ENCODE measurements at regions not wholly inside any gene's neighbourhood (a gene's known extent, or its start where the extent isn't known, plus 50 kb on each side); places are given as distances from the start of the nearest gene placed in this dataset.

DNA sequence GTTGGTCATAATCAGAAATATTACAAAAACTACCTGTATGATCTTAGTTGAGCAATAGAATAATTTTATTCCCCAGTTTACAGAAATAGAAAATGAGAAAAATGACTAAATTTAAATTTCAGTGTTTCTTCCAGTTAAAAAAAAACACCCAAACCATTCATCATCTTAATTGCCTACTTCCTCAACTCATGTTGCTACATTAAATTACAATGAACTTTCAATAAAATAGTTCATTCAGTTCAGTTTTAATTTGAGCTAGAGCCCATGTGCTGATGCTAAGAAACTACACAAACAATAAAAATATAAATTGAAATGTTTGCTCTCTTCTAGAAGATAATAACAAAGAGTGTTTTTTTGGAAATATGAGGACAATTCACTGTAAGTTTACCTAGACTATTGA is 820.4 kb downstream of the SLITRK6 start:
- Histone ChIP-seq H3K27ac (ENCODE audit: low read depth, low read length) (no peak overlapping the region), H3K9ac (ENCODE audit: low read depth in 1 of 2, low read length in 2 of 2) (no peak overlapping the region), H3K27me3 (ENCODE audit: control insufficient read depth in 1 of 2, insufficient read depth in 2 of 2, low read length in 2 of 2) (no peaks in the 10 kb centered on the region), H3K9me3 (ENCODE audit: control insufficient read depth in 1 of 2, low read length in 2 of 2) (peaks cover 4 to 6% of the 10 kb centered on the region in 2 donors), H3K4me1 (ENCODE audit: control insufficient read depth in 1 of 2, insufficient read depth in 2 of 2, low read length in 2 of 2) (no peaks in the 10 kb centered on the region), H3K36me3 (ENCODE audit: control insufficient read depth in 1 of 2, insufficient read depth in 2 of 2, low read length in 2 of 2) (no peaks in the 10 kb centered on the region), H3K4me3 (ENCODE audit: low read depth in 1 of 2, low read length in 2 of 2) (no peak overlapping the region)

DNA sequence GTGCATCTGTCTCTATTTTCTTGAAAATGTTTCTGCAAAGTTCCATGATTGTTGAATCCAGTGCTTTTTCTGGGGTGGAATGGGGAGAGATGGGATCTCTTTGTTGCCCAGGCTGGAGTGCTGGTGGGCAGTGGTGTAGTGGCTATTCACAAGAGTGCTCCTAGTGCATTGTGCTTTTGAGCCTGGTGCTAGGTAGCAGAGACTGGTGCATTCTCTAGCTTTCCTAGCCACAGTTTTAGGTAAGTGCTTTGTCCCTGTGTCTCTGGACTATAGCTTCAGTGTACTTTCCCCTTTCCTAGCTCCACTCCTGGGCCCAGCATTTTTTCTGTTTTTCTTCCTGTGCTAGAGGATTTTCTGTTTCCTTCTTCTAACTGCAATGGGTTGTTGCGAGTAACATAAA is 825.6 kb downstream of the SLITRK6 start:
- Histone ChIP-seq H3K36me3 (ENCODE audit: control insufficient read depth in 1 of 2, insufficient read depth in 2 of 2, low read length in 2 of 2) (no peaks in the 10 kb centered on the region), H3K9me3 (ENCODE audit: control insufficient read depth in 1 of 2, low read length in 2 of 2) (peaks cover 5 to 7% of the 10 kb centered on the region in 2 donors)

DNA sequence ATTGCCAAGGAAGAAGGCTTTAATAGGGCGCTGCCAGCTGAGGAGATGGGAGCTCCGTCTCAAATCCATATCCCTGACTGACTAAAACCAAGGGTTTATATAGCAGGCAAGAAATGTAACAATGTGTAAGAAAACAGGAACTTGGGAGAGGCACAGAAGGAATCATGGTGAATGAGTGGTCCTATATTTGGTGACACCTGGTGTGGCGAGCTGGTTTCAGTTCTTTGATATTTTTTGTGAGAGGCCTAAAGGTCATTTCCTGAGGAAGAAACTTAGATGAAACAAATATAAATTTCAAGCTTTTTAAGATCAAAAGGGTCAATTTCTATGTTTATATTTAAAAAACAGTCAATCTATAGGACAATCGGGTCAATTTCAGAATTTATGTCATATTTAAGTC is 826.3 kb downstream of the SLITRK6 start:
- Histone ChIP-seq H3K27ac (ENCODE audit: low read depth, low read length) (no peak overlapping the region), H3K9ac (ENCODE audit: low read depth in 1 of 2, low read length in 2 of 2) (no peak overlapping the region), H3K27me3 (ENCODE audit: control insufficient read depth in 1 of 2, insufficient read depth in 2 of 2, low read length in 2 of 2) (no peaks in the 10 kb centered on the region), H3K9me3 (ENCODE audit: control insufficient read depth in 1 of 2, low read length in 2 of 2) (peaks cover 5 to 7% of the 10 kb centered on the region in 2 donors), H3K36me3 (ENCODE audit: control insufficient read depth in 1 of 2, insufficient read depth in 2 of 2, low read length in 2 of 2) (no peaks in the 10 kb centered on the region), H3K4me1 (ENCODE audit: control insufficient read depth in 1 of 2, insufficient read depth in 2 of 2, low read length in 2 of 2) (no peaks in the 10 kb centered on the region), H3K4me3 (ENCODE audit: low read depth in 1 of 2, low read length in 2 of 2) (no peak overlapping the region)

More for the DNA sequence above, 825.6 kb downstream of the SLITRK6 start:
- Histone ChIP-seq H3K27ac (ENCODE audit: low read depth, low read length) (no peak overlapping the region), H3K4me1 (ENCODE audit: control insufficient read depth in 1 of 2, insufficient read depth in 2 of 2, low read length in 2 of 2) (no peaks in the 10 kb centered on the region), H3K4me3 (ENCODE audit: low read depth in 1 of 2, low read length in 2 of 2) (no peak overlapping the region), H3K9ac (ENCODE audit: low read depth in 1 of 2, low read length in 2 of 2) (no peak overlapping the region), H3K27me3 (ENCODE audit: control insufficient read depth in 1 of 2, insufficient read depth in 2 of 2, low read length in 2 of 2) (no peaks in the 10 kb centered on the region)

DNA sequence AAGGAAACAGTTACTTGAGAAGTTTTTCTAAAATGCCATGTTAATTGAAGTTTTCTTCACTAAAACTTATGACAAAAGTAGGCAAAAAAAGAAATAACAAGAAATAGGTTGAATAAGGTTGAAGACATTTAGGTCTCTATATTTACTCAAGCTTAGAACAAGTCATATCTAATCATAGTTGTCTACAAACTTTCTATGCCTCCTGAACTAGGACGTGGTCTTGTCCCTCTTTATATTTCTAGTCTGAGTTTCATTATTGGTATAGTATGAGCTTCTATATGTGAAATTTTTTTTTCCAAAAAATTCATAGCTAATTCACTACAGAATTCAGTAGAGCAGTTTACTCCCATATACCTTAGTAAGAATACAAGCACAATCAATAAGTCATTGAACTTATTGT is 836.4 kb downstream of the SLITRK6 start:
- Histone ChIP-seq H3K4me3 (ENCODE audit: low read depth in 1 of 2, low read length in 2 of 2) (no peak overlapping the region), H3K9me3 (ENCODE audit: control insufficient read depth in 1 of 2, low read length in 2 of 2) (peaks cover 0 to 7% of the 10 kb centered on the region in 2 donors), H3K27ac (ENCODE audit: low read depth, low read length) (no peak overlapping the region), H3K36me3 (ENCODE audit: control insufficient read depth in 1 of 2, insufficient read depth in 2 of 2, low read length in 2 of 2) (no peaks in the 10 kb centered on the region), H3K27me3 (ENCODE audit: control insufficient read depth in 1 of 2, insufficient read depth in 2 of 2, low read length in 2 of 2) (no peaks in the 10 kb centered on the region), H3K4me1 (ENCODE audit: control insufficient read depth in 1 of 2, insufficient read depth in 2 of 2, low read length in 2 of 2) (no peaks in the 10 kb centered on the region), H3K9ac (ENCODE audit: low read depth in 1 of 2, low read length in 2 of 2) (no peak overlapping the region)

DNA sequence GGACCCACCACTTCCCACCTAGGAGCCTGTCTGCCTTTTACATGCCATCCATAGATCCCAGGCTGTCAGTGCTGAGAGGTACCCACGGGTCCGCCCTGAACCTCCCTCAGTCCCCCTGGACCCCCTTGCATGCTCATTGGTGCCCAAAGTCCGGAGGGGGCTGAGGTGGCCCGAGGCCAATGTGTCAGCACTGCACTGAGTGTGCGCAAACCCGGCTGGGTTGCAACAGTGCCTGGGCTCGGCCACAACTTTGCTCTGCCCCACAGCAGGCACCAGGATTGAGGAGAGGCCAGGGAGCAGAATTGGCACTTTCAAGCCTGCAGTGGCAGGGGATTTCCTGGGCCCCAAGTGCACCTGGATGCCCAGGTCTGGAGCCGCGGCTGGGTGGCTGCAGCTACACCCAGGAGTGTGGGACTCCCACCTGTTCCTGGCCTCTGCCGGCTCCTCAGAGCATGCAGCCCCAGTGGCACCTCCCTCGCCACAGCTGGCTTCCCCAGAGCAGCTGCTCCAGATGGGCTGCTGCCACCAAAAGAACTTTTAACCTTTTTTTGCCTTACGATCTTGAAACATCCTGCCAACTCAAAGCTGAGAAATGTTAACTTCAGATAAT is 837.0 kb downstream of the SLITRK6 start:
- Histone ChIP-seq H3K9me3 (ENCODE audit: control insufficient read depth in 1 of 2, low read length in 2 of 2) (peaks cover 0 to 7% of the 10 kb centered on the region in 2 donors), H3K27ac (ENCODE audit: low read depth, low read length) (no peak overlapping the region), H3K4me1 (ENCODE audit: control insufficient read depth in 1 of 2, insufficient read depth in 2 of 2, low read length in 2 of 2) (no peaks in the 10 kb centered on the region), H3K4me3 (ENCODE audit: low read depth in 1 of 2, low read length in 2 of 2) (no peak overlapping the region), H3K9ac (ENCODE audit: low read depth in 1 of 2, low read length in 2 of 2) (no peak overlapping the region), H3K27me3 (ENCODE audit: control insufficient read depth in 1 of 2, insufficient read depth in 2 of 2, low read length in 2 of 2) (no peaks in the 10 kb centered on the region), H3K36me3 (ENCODE audit: control insufficient read depth in 1 of 2, insufficient read depth in 2 of 2, low read length in 2 of 2) (no peaks in the 10 kb centered on the region)

DNA sequence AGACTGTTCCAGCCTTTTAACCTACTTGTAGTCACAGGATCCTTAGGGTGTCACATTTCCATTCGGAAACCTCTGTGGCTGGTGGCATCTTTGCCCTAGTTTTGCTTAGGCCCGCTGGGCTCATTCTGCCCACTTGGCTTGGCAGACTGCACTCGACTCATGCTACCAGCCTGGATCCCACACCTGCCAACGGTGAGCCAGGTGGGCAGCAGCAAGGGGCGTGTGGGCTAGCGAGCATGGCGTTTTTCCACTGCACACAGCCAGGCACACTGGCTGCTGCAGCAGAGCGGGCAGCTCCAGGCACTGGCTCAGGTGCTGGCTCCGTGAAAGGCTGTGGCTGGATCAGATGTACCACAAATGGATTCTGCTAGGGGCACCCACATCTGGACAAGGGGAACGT is 838.2 kb downstream of the SLITRK6 start:
- no peaks in the 10 kb centered on the region for H3K27me3 ChIP-seq (ENCODE audit: control insufficient read depth in 1 of 2, insufficient read depth in 2 of 2, low read length in 2 of 2)
- no peaks in the 10 kb centered on the region for H3K4me1 ChIP-seq (ENCODE audit: control insufficient read depth in 1 of 2, insufficient read depth in 2 of 2, low read length in 2 of 2)
- no peak overlapping the region for H3K27ac ChIP-seq (ENCODE audit: low read depth, low read length)
- no peak overlapping the region for H3K4me3 ChIP-seq (ENCODE audit: low read depth in 1 of 2, low read length in 2 of 2)
- H3K9me3 ChIP-seq (ENCODE audit: control insufficient read depth in 1 of 2, low read length in 2 of 2), result peaks cover 0 to 7% of the 10 kb centered on the region in 2 donors
- no peak overlapping the region for H3K9ac ChIP-seq (ENCODE audit: low read depth in 1 of 2, low read length in 2 of 2)
- H3K36me3 ChIP-seq (ENCODE audit: control insufficient read depth in 1 of 2, insufficient read depth in 2 of 2, low read length in 2 of 2), result no peaks in the 10 kb centered on the region

DNA sequence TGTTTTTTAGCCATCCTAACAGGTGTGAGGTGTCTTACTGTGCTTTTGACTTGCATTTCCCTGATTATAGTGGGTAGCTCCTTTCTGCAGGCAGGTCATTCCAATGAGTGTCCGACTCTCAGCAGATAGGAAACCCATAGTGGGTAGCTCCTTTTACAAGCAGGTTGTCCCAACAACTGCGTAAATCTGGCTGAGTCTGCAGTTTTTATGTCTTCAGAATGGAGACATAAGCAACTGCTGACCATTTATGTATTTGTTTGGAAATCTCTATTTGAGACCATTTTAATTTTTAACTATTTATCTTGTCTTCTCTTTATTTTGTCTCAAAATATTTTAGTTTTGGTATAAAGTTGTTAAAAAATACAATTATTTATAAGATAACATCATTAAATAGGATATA is 839.4 kb downstream of the SLITRK6 start:
- Histone ChIP-seq H3K27ac (ENCODE audit: low read depth, low read length) (no peak overlapping the region), H3K36me3 (ENCODE audit: control insufficient read depth in 1 of 2, insufficient read depth in 2 of 2, low read length in 2 of 2) (no peaks in the 10 kb centered on the region), H3K9me3 (ENCODE audit: control insufficient read depth in 1 of 2, low read length in 2 of 2) (peaks cover 0 to 7% of the 10 kb centered on the region in 2 donors), H3K4me1 (ENCODE audit: control insufficient read depth in 1 of 2, insufficient read depth in 2 of 2, low read length in 2 of 2) (no peaks in the 10 kb centered on the region), H3K4me3 (ENCODE audit: low read depth in 1 of 2, low read length in 2 of 2) (no peak overlapping the region), H3K9ac (ENCODE audit: low read depth in 1 of 2, low read length in 2 of 2) (no peak overlapping the region), H3K27me3 (ENCODE audit: control insufficient read depth in 1 of 2, insufficient read depth in 2 of 2, low read length in 2 of 2) (no peaks in the 10 kb centered on the region)

DNA sequence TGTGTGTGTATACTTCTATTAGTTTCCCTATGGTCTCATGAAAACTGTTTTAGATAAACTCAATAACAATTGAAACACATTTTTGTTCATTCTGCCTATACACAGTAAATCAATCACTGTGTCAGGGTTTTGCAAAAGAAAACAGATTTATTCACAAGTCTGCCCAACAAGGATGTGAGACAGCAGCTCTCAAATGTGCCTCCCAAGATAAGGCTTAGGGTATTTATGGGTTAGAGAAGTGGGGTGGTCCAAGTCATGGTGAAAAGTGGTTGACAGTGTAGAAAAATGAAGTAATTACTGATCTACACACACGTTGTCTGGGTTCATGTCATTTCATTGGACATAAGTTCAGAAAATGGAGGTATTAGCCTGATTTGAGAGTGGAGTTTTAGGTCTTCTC is 844.6 kb downstream of the SLITRK6 start:
- no peak overlapping the region for H3K9ac ChIP-seq (ENCODE audit: low read depth in 1 of 2, low read length in 2 of 2)
- no peaks in the 10 kb centered on the region for H3K27me3 ChIP-seq (ENCODE audit: control insufficient read depth in 1 of 2, insufficient read depth in 2 of 2, low read length in 2 of 2)
- no peak overlapping the region for H3K4me3 ChIP-seq (ENCODE audit: low read depth in 1 of 2, low read length in 2 of 2)
- no peak overlapping the region for H3K27ac ChIP-seq (ENCODE audit: low read depth, low read length)
- no peaks in the 10 kb centered on the region for H3K9me3 ChIP-seq (ENCODE audit: control insufficient read depth in 1 of 2, low read length in 2 of 2)
- no peaks in the 10 kb centered on the region for H3K36me3 ChIP-seq (ENCODE audit: control insufficient read depth in 1 of 2, insufficient read depth in 2 of 2, low read length in 2 of 2)
- H3K4me1 ChIP-seq (ENCODE audit: control insufficient read depth in 1 of 2, insufficient read depth in 2 of 2, low read length in 2 of 2), result no peaks in the 10 kb centered on the region

DNA sequence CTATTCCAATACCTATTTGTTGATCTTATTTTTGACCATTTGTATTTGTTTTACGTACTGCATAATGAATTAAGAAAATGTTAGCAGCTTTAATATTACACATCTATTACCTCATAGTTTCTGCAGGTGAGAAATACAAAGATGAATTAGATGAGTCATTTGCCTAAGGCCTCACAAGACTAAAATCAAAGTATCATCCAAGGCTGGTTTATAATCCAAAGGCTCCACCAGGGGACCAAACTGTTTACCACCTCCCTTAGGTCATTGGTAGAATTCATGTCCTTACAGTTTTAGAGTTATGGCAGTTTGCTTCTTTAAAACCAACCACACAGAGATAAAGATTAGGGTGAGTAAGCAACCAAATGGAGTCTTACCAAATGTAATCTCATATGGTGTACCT is 848.1 kb downstream of the SLITRK6 start:
- no peaks in the 10 kb centered on the region for H3K36me3 ChIP-seq (ENCODE audit: control insufficient read depth in 1 of 2, insufficient read depth in 2 of 2, low read length in 2 of 2)
- H3K27ac ChIP-seq (ENCODE audit: low read depth, low read length), result no peak overlapping the region
- H3K4me1 ChIP-seq (ENCODE audit: control insufficient read depth in 1 of 2, insufficient read depth in 2 of 2, low read length in 2 of 2), result no peaks in the 10 kb centered on the region
- H3K4me3 ChIP-seq (ENCODE audit: low read depth in 1 of 2, low read length in 2 of 2), result no peak overlapping the region
- peaks cover 0 to 3% of the 10 kb centered on the region in 2 donors for H3K9me3 ChIP-seq (ENCODE audit: control insufficient read depth in 1 of 2, low read length in 2 of 2)
- no peaks in the 10 kb centered on the region for H3K27me3 ChIP-seq (ENCODE audit: control insufficient read depth in 1 of 2, insufficient read depth in 2 of 2, low read length in 2 of 2)
- no peak overlapping the region for H3K9ac ChIP-seq (ENCODE audit: low read depth in 1 of 2, low read length in 2 of 2)

DNA sequence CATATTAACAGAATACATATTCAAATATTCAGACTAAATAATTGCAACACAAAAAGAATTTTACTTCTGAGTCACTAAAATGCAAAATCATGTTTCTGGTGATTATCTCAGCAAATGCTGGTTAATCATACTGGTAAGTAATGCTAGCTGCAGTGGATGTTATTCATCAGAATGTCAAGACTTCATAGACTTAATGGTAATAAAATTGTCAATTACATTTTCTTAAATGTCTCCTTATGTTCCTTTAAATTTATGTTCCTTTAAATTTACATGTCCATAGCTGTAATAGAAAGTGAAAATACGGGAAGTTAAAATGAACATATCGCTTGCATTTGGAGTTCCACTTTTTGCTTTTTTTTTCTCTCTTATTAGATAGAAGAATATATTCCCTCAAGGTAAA is 853.0 kb downstream of the SLITRK6 start:
- Histone ChIP-seq H3K4me3 (ENCODE audit: low read depth in 1 of 2, low read length in 2 of 2) (no peak overlapping the region), H3K27ac (ENCODE audit: low read depth, low read length) (no peak overlapping the region), H3K4me1 (ENCODE audit: control insufficient read depth in 1 of 2, insufficient read depth in 2 of 2, low read length in 2 of 2) (no peaks in the 10 kb centered on the region), H3K9ac (ENCODE audit: low read depth in 1 of 2, low read length in 2 of 2) (no peak overlapping the region), H3K36me3 (ENCODE audit: control insufficient read depth in 1 of 2, insufficient read depth in 2 of 2, low read length in 2 of 2) (no peaks in the 10 kb centered on the region), H3K9me3 (ENCODE audit: control insufficient read depth in 1 of 2, low read length in 2 of 2) (peaks cover 0 to 5% of the 10 kb centered on the region in 2 donors), H3K27me3 (ENCODE audit: control insufficient read depth in 1 of 2, insufficient read depth in 2 of 2, low read length in 2 of 2) (no peaks in the 10 kb centered on the region)

DNA sequence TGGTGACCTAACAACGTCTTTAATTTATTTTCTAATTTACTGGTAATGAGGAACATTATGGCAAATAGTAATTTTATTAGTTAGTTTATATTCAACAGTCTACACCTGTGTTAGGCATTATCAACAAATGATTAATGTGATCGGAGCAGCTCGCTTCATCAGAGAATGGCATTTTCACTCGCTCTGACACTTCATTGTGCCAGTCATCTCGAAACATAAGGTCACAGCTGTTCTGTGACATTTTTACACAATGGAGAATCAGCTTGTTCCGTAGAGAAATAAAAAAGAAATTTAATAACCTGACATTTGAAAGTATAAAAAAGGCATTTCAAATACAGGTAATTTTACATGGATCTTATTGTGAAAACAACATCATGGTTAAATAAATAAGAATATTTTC is 858.4 kb downstream of the SLITRK6 start:
- Histone ChIP-seq H3K36me3 (ENCODE audit: control insufficient read depth in 1 of 2, insufficient read depth in 2 of 2, low read length in 2 of 2) (no peaks in the 10 kb centered on the region), H3K9ac (ENCODE audit: low read depth in 1 of 2, low read length in 2 of 2) (no peak overlapping the region), H3K4me1 (ENCODE audit: control insufficient read depth in 1 of 2, insufficient read depth in 2 of 2, low read length in 2 of 2) (no peaks in the 10 kb centered on the region), H3K4me3 (ENCODE audit: low read depth in 1 of 2, low read length in 2 of 2) (no peak overlapping the region), H3K9me3 (ENCODE audit: control insufficient read depth in 1 of 2, low read length in 2 of 2) (peaks cover 0 to 4% of the 10 kb centered on the region in 2 donors), H3K27ac (ENCODE audit: low read depth, low read length) (no peak overlapping the region), H3K27me3 (ENCODE audit: control insufficient read depth in 1 of 2, insufficient read depth in 2 of 2, low read length in 2 of 2) (no peaks in the 10 kb centered on the region)

All from duodenal mucosa (tissue), 2 donors.